PC-3 (cell line): ENCODE measurements at regions not wholly inside any gene's neighbourhood (a gene's known extent, or its start where the extent isn't known, plus 50 kb on each side); places are given as distances from the start of the nearest gene placed in this dataset.

Source experiments
- ATAC-seq: fragments of 200-7000 bp; cut with Tn5 transposase; 2 replicates; pipeline ENCODE4 v1.9.1; 2020; ENCODE audit warnings: mild to moderate bottlenecking, moderate library complexity
- BruUV-seq: library from RNA; stranded (reverse); fragments of 400-500 nt; replicated peaks from 2 replicates; lab custom pipeline; 2021; lab: Mats Ljungman, UMichigan
- CTCF ChIA-PET: fragments of 300-600 bp; sonication (Branson Sonifier 250); formaldehyde crosslinking; loops from one replicate; lab custom pipeline; 2022; ENCODE audit warnings: antibody characterized with exemption; lab: Charles Lee
- POLR2A ChIA-PET: fragments of 300-600 bp; sonication (Branson Sonifier 250); formaldehyde crosslinking; loops from one replicate; lab custom pipeline; 2022; ENCODE audit warnings: antibody characterized with exemption; ENCODE audit not compliant: unreplicated experiment; lab: Charles Lee
- DNase-seq: peaks from one replicate; pipeline ENCODE4 v3.0.0-alpha.2; 2015
- H2AFZ ChIP-seq: fragments of 300-600 bp; sonication (generic); 2 replicates; pipeline ENCODE4 v1.6.0; 2016; ENCODE audit warnings: antibody characterized with exemption, low read length
- H3F3A ChIP-seq: fragments of 300-600 bp; sonication (generic); one replicate; pipeline ENCODE4 v1.6.0; 2017; ENCODE audit warnings: antibody characterized with exemption, low read length, control low read depth, mild to moderate bottlenecking; ENCODE audit not compliant: unreplicated experiment
- H3K27ac ChIP-seq: fragments of 300-600 bp; sonication (generic); 2 replicates; pipeline ENCODE4 v1.5.1; 2016; ENCODE audit warnings: mild to moderate bottlenecking, low read length
- H3K27me3 ChIP-seq: fragments of 300-600 bp; sonication (generic); 2 replicates; pipeline ENCODE4 v1.6.1; 2016; ENCODE audit warnings: low read length, mixed read lengths
- H3K36me3 ChIP-seq: fragments of 300-600 bp; sonication (generic); 2 replicates; pipeline ENCODE4 v1.6.1; 2016; ENCODE audit warnings: low read depth, mixed run types, low read length, mixed read lengths
- H3K4me1 ChIP-seq: fragments of 300-600 bp; sonication (generic); 2 replicates; pipeline ENCODE4 v1.5.1; 2016; ENCODE audit warnings: low read length; ENCODE audit not compliant: insufficient read depth
- H3K4me2 ChIP-seq: fragments of 300-600 bp; sonication (generic); 2 replicates; pipeline ENCODE4 v1.6.0; 2016; ENCODE audit warnings: low read length
- H3K4me3 ChIP-seq: fragments of 300-600 bp; sonication (generic); 2 replicates; pipeline ENCODE4 v1.5.1; 2016; ENCODE audit warnings: mild to moderate bottlenecking, low read length, mixed read lengths
- H3K79me2 ChIP-seq: fragments of 300-600 bp; sonication (generic); 2 replicates; pipeline ENCODE4 v1.6.1; 2017; ENCODE audit warnings: low read length, mixed read lengths
- H3K9ac ChIP-seq: fragments of 300-600 bp; sonication (generic); 2 replicates; pipeline ENCODE4 v1.6.0; 2016; ENCODE audit warnings: mild to moderate bottlenecking, low read length
- H3K9me2 ChIP-seq: fragments of 300-600 bp; sonication (generic); replicated peaks from 2 replicates; pipeline ENCODE4 v1.6.1; 2016; ENCODE audit warnings: mixed run types, low read length, mixed read lengths
- H3K9me3 ChIP-seq: fragments of 300-600 bp; sonication (generic); 2 replicates; pipeline ENCODE4 v1.6.1; 2016; ENCODE audit warnings: low read length, mixed read lengths
- H4K20me1 ChIP-seq: fragments of 300-600 bp; sonication (generic); 2 replicates; pipeline ENCODE4 v1.6.1; 2016; ENCODE audit warnings: low read length, mixed read lengths
- CTCF ChIP-seq: fragments of 300-600 bp; sonication (generic); conservative IDR thresholded peaks from 2 replicates; pipeline ENCODE4 v1.5.1; 2017; ENCODE audit warnings: antibody characterized with exemption, low read depth, mild to moderate bottlenecking, low read length
- EZH2 ChIP-seq: fragments of 300-600 bp; sonication (generic); IDR thresholded peaks from one replicate; pipeline ENCODE4 v1.6.1; 2017; ENCODE audit warnings: antibody characterized with exemption, mild to moderate bottlenecking, low read length; ENCODE audit not compliant: unreplicated experiment
- EZH2phosphoT487 ChIP-seq: fragments of 300-600 bp; sonication (generic); IDR thresholded peaks from 2 replicates; pipeline ENCODE4 v1.6.1; 2018; ENCODE audit warnings: mild to moderate bottlenecking, antibody characterized with exemption, low read length, borderline replicate concordance
- intact Hi-C: fragments of 100-400 bp; cut with micrococcal nuclease; formaldehyde crosslinking; loops from 2 replicates; pipeline ENCODE4 v1.9.0; 2023

GRCh38 chr5:171622010-171622409 lies 163.6 kb upstream of the SMIM23 start:
- H3K4me3 ChIP-seq, result no peak overlapping the region
- CTCF ChIA-PET, result interaction anchor here (0.6 kb wide), 1 partner anchor 300 kb away, joined by 3 read pairs; no protein-coding TSS in a partner anchor

GRCh38 chr5:171623107-171623506 lies 162.5 kb upstream of the SMIM23 start:
- POLR2A ChIA-PET, result no interaction called here
- CTCF ChIA-PET, result no interaction called here

More at GRCh38 chr5:171622010-171622409, 163.6 kb upstream of the SMIM23 start:
- Histone ChIP-seq H3K27me3 (peaks cover 48% of the 10 kb centered on the region), H2AFZ (no peak overlapping the region), H3K79me2 (no peaks in the 10 kb centered on the region), H3K4me1 (no peaks in the 10 kb centered on the region), H3K9ac (no peak overlapping the region), H3K27ac (no peak overlapping the region), H3K9me3 (no peaks in the 10 kb centered on the region), H3K9me2 (no peaks in the 10 kb centered on the region), H4K20me1 (no peaks in the 10 kb centered on the region), H3F3A (no peaks in the 10 kb centered on the region), H3K4me2 (no peak overlapping the region), H3K36me3 (no peaks in the 10 kb centered on the region)
- intact Hi-C loops, result no loop called here
- BruUV-seq, result no TSS peak
- TF ChIP-seq EZH2 (no peak), CTCF (no peak), EZH2phosphoT487 (no peak)
- DNase-seq (no peak), ATAC-seq (no peak; the same call in 1 of the 2 replicates)
- POLR2A ChIA-PET, result no interaction called here

More at GRCh38 chr5:171623107-171623506, 162.5 kb upstream of the SMIM23 start:
- Histone ChIP-seq H3K79me2 (no peaks in the 10 kb centered on the region), H3K4me1 (no peaks in the 10 kb centered on the region), H2AFZ (no peak overlapping the region), H3K4me3 (no peak overlapping the region), H3F3A (no peaks in the 10 kb centered on the region), H3K9me2 (no peaks in the 10 kb centered on the region), H4K20me1 (no peaks in the 10 kb centered on the region), H3K9me3 (no peaks in the 10 kb centered on the region), H3K4me2 (no peak overlapping the region), H3K27me3 (peaks cover 49% of the 10 kb centered on the region), H3K36me3 (no peaks in the 10 kb centered on the region), H3K9ac (no peak overlapping the region), H3K27ac (no peak overlapping the region)
- intact Hi-C loops, result no loop called here
- no peak for ATAC-seq
- BruUV-seq, result no TSS peak
- TF ChIP-seq EZH2 (no peak), EZH2phosphoT487 (no peak), CTCF (no peak)
- DNase-seq, result no peak
